ENCODE measurements at regions not wholly inside any gene's neighbourhood (a gene's known extent, or its start where the extent isn't known, plus 50 kb on each side); places are given as distances from the start of the nearest gene placed in this dataset.
"Not testable (repeated sequence)": the region's sequence is repeated elsewhere in the genome, so short reads cannot be mapped to it uniquely, and the experiment has no call there.

- no peak for FAIRE-seq
These were observed 87.8 kb upstream of the UBE2E2 start for GRCh38 chr3:23115171-23115877.

GRCh38 chr3:23116081-23116837 lies 86.9 kb upstream of the UBE2E2 start:
- FAIRE-seq (no peak), DNase-seq (ENCODE audit: low spot score) (no peak)

More at GRCh38 chr3:23115171-23115877, 87.8 kb upstream of the UBE2E2 start:
- DNase-seq (ENCODE audit: low spot score) = no peak

GRCh38 chr3:23117856-23118255 lies 85.3 kb upstream of the UBE2E2 start:
- DNase-seq (ENCODE audit: low spot score) (no peak), FAIRE-seq (no peak)

DNA sequence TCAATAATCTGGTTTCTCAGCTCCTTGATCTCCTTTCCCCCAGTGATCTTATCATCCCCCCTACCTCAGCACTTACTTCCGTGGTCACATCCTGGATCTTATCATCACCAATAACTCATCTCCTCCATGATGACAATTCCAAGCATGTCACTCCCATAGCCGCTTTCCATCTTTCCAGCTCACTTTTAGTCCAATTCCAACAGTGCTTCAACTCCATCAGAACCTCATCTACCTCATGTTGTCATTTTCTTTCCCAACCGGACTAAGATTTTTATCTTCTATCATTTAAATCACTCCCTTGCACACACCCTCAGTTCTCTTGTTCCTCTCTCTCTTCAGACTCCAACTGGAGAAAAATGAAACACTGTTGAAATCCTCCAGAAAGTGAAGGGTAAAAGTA lies 75.9 kb upstream of the UBE2E2 start:
- DNase-seq (ENCODE audit: low spot score) (no peak), FAIRE-seq (no peak)

GRCh38 chr3:23128655-23129054 lies 74.5 kb upstream of the UBE2E2 start:
- DNase-seq (ENCODE audit: low spot score) = no peak
- no peak for FAIRE-seq

DNA sequence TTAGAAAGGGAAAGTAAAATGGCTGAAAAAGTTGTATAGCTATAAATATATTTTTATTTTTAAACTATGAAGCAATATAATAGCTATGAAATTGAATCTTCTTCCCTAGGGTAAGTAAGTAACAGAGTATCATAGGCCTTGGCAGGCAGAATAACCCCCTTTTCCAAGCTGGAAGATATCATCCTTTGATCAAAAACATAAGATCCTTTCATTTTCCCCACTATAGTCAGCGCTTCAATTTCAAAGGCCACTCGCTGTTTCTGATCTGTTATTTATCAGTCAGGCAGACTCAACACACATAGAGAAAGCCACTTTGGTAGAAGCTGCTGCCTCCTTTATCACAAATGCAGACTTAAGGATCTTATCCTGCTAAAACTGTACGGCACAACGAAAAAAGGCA lies 74.0 kb upstream of the UBE2E2 start:
- DNase-seq (ENCODE audit: low spot score) = no peak
- no peak for FAIRE-seq

DNA sequence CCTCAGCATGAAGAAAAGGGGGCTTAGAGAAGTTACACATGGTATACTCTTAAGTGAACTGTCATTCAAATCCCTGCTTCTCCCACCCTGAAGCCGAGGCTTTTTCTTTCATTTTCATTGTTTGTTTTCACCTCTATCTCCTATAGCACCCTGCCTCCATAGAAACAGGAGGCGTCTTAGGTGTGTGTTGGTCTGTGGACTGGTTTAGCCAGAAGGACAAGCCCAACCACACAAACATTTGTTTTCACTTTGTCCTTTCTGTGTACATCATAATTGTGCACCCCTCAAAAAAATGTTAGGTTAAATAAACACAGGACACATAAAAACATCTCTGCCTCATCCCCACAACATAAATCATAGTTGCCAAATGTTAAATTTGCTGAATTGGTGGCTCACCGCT lies 73.3 kb upstream of the UBE2E2 start:
- FAIRE-seq = no peak
- no peak for DNase-seq (ENCODE audit: low spot score)

- no peak for FAIRE-seq
- no peak for DNase-seq (ENCODE audit: low spot score)
These were observed 72.7 kb upstream of the UBE2E2 start for GRCh38 chr3:23130406-23130805.

- DNase-seq (ENCODE audit: low spot score) (no peak), FAIRE-seq (no peak)
These were observed 67.9 kb upstream of the UBE2E2 start for GRCh38 chr3:23135026-23135785.

GRCh38 chr3:23136054-23136453 lies 67.1 kb upstream of the UBE2E2 start:
- FAIRE-seq (no peak), DNase-seq (ENCODE audit: low spot score) (no peak)

GRCh38 chr3:23144051-23144450 lies 59.1 kb upstream of the UBE2E2 start:
- not testable (repeated sequence) for DNase-seq (ENCODE audit: low spot score); FAIRE-seq

DNA sequence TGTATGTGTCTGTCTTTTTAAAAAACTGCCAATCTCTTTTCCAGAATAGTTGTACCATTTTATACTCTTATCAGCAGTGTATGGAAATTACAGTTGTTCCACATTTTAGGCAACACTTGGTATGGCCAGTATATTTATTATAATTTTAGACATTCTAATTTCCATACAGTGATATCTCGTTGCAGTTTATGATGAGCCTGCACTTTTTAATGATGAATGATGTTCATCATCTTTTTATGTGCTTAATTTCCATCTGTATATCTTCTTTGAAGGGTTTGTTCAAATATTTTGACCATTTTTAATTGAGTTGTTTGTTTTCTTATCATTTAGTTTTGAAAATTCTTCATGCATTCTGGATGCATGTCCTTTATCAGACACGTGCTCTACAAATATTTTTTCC lies 57.0 kb upstream of the UBE2E2 start:
- FAIRE-seq (no peak), DNase-seq (ENCODE audit: low spot score) (no peak)

- FAIRE-seq (no peak), DNase-seq (ENCODE audit: low spot score) (no peak)
These were observed 50.1 kb upstream of the UBE2E2 start for GRCh38 chr3:23152989-23153388.
